IPS-18a (cell line): ENCODE measurements at regions not wholly inside any gene's neighbourhood (a gene's known extent, or its start where the extent isn't known, plus 50 kb on each side); places are given as distances from the start of the nearest gene placed in this dataset.

ENCODE experiments used
- H3K27ac ChIP-seq: one replicate; pipeline ENCODE4 v1.5.1; 2013; ENCODE audit warnings: low read length
- H3K27me3 ChIP-seq: one replicate; pipeline ENCODE4 v1.6.1; 2013; ENCODE audit warnings: mild to moderate bottlenecking, low read length; ENCODE audit not compliant: control insufficient read depth, insufficient read depth
- H3K36me3 ChIP-seq: one replicate; pipeline ENCODE4 v1.6.1; 2013; ENCODE audit warnings: low read depth, low read length; ENCODE audit not compliant: control insufficient read depth
- H3K4me1 ChIP-seq: one replicate; pipeline ENCODE4 v1.6.1; 2013; ENCODE audit warnings: low read depth, low read length; ENCODE audit not compliant: control insufficient read depth
- H3K4me3 ChIP-seq: one replicate; pipeline ENCODE4 v1.5.1; 2013; ENCODE audit warnings: low read length
- H3K9ac ChIP-seq: one replicate; pipeline ENCODE4 v1.6.1; 2013; ENCODE audit warnings: mild to moderate bottlenecking, low read length, moderate library complexity
- H3K9me3 ChIP-seq: one replicate; pipeline ENCODE4 v1.6.1; 2013; ENCODE audit warnings: low read depth, low read length; ENCODE audit not compliant: control insufficient read depth

DNA sequence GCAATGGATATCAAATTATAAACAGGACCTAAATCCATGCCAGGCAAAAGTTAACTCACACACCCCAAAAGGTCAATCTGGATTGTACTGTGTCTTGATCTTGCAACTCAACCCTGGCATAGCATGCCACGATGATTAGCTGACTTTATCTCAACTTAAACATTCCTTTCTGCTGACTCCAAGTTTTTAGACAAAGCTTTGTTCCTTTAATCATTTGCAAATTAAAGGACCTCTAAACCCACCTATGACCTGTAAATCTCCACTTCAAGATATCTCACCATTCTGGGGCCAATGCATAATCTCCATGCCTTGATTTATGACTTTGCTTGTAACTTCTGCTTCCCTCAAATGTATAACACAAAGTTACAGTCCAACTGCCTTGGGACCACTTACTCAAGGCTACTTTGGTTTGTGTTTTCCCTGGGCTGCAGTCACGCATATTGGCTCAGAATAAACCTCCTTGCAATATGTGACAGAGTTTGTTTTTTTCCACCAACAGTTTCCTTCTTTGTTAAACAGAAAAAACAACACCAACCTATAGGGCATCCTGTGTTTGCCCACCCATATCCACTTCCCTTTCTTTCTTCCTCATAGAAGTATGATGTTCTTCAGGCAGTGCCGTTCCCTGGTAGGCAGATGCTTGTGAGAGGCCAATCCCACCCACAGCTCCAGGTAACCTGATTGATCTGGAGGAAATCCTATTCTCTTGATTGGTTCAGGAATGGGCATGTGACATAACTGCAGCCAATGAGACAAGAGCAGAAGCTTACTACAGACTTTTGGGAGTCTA is 390.6 kb upstream of the ERCC4 start:
- Histone ChIP-seq H3K4me1 (peaks cover 3% of the 10 kb centered on the region), H3K36me3 (no peaks in the 10 kb centered on the region), H3K4me3 (no peak overlapping the region), H3K27ac (no peak overlapping the region), H3K9ac (no peak overlapping the region), H3K9me3 (no peaks in the 10 kb centered on the region), H3K27me3 (no peaks in the 10 kb centered on the region)

DNA sequence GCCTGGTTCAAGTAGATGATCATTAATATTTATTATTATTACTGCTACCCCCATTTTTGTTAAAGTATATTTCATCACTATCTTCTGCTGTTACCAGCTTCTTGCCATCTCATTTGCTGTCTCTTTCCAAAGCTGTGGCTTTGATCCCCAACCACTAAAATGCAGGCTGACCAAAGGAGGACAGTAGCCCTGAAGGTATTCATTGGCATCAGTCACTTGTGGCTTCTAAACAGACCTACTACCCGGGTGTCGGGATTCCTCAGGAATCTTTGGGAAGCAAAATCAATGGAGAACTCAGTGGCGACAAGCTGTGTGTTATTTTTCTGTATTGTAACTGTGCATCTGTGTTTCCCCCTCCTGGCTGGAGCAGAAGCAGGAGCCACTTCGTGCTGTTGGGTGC is 379.2 kb upstream of the ERCC4 start:
- Histone ChIP-seq H3K36me3 (no peaks in the 10 kb centered on the region), H3K9ac (no peak overlapping the region), H3K27me3 (no peaks in the 10 kb centered on the region), H3K4me3 (no peak overlapping the region), H3K9me3 (no peaks in the 10 kb centered on the region), H3K27ac (no peak overlapping the region), H3K4me1 (no peaks in the 10 kb centered on the region)

DNA sequence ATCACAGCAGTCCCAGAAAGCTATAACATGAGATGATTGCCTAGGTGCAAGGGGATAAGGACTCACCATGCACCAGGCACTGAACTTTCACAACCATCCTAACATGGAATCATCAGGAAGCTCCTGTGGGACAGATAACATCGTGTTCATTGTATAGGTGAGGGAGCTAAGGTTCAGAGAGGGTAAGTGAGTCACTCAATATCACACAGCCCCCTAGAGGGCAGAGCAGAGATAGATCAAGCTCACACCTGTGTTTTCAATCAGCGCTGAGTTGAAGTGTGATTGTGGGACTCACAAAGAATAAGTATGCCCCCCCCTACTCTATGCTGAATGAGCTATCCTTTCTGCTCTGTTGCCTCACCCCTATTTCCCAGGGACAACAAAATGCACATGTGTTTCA is 377.7 kb upstream of the ERCC4 start:
- H3K27ac ChIP-seq = no peak overlapping the region

DNA sequence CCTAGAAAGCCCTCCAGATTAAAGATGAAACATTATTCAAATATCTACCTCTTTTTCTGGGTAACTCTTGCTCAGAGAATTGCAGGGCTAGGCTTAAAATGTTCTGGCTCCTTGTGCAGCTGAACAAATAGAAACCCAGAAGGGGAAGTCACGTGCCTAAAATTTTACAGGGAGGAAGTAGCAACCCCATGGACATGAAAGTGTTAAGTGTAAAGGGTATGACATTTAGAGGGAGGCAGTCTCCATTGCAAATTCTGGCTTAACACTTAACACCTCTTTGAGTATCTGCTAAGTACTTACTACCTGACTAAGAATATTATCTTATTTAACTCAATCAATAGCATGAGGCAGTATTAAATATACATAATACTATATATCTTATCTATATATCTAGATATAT is 376.1 kb upstream of the ERCC4 start:
- H3K27me3 ChIP-seq = no peaks in the 10 kb centered on the region
- H3K36me3 ChIP-seq = no peaks in the 10 kb centered on the region
- H3K9ac ChIP-seq = no peak overlapping the region
- no peak overlapping the region for H3K4me3 ChIP-seq
- H3K4me1 ChIP-seq = no peaks in the 10 kb centered on the region
- no peaks in the 10 kb centered on the region for H3K9me3 ChIP-seq
- H3K27ac ChIP-seq = no peak overlapping the region

More for the DNA sequence above, 377.7 kb upstream of the ERCC4 start:
- H3K4me3 ChIP-seq = no peak overlapping the region
- H3K4me1 ChIP-seq = no peaks in the 10 kb centered on the region
- H3K9ac ChIP-seq = no peak overlapping the region
- H3K9me3 ChIP-seq = no peaks in the 10 kb centered on the region
- H3K36me3 ChIP-seq = no peaks in the 10 kb centered on the region
- H3K27me3 ChIP-seq = no peaks in the 10 kb centered on the region

DNA sequence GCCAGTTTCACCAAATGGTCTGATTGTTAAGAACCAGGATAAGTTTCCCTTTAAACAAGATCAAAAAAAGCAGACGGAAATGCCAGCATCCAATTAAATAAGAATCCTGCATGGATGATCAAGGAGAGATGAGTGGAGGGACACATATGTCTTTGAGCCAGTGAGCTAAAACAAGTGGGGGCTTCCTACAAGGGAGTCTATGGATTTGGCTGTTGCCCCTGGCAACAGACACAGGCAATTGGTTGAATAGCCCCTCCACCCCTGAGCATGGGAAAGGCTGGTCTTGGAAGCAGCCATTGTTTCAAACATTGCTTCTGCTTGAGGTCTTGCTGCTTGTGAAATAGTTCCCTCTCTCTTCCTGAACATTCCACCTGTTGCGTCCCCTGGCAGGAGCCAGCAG is 374.7 kb upstream of the ERCC4 start:
- no peaks in the 10 kb centered on the region for H3K27me3 ChIP-seq
- H3K36me3 ChIP-seq = no peaks in the 10 kb centered on the region
- H3K4me3 ChIP-seq = no peak overlapping the region
- no peak overlapping the region for H3K27ac ChIP-seq
- H3K9me3 ChIP-seq = no peaks in the 10 kb centered on the region
- no peaks in the 10 kb centered on the region for H3K4me1 ChIP-seq
- H3K9ac ChIP-seq = no peak overlapping the region

DNA sequence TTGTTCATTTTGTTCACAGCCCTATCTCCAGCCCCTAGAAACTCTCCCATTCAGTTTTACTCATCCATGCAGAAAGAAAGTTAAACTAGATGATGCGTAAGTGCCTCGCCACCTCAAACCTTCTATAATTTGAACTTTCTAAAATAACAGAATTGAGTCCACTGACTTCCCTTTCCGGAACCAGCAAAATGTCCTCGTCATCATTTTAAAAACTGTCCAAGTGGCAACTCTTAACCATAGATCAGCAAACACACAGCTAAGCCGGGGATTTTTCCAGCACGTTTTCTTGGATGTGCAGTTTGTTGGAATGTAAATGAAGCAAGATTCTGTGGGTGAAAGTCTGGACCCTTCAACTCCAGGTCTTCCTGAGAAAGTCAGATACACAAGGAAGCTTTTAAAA is 369.7 kb upstream of the ERCC4 start:
- Histone ChIP-seq H3K27ac (no peak overlapping the region), H3K4me3 (no peak overlapping the region), H3K9ac (no peak overlapping the region), H3K27me3 (no peaks in the 10 kb centered on the region), H3K4me1 (peaks cover 12% of the 10 kb centered on the region), H3K9me3 (no peaks in the 10 kb centered on the region), H3K36me3 (no peaks in the 10 kb centered on the region)

DNA sequence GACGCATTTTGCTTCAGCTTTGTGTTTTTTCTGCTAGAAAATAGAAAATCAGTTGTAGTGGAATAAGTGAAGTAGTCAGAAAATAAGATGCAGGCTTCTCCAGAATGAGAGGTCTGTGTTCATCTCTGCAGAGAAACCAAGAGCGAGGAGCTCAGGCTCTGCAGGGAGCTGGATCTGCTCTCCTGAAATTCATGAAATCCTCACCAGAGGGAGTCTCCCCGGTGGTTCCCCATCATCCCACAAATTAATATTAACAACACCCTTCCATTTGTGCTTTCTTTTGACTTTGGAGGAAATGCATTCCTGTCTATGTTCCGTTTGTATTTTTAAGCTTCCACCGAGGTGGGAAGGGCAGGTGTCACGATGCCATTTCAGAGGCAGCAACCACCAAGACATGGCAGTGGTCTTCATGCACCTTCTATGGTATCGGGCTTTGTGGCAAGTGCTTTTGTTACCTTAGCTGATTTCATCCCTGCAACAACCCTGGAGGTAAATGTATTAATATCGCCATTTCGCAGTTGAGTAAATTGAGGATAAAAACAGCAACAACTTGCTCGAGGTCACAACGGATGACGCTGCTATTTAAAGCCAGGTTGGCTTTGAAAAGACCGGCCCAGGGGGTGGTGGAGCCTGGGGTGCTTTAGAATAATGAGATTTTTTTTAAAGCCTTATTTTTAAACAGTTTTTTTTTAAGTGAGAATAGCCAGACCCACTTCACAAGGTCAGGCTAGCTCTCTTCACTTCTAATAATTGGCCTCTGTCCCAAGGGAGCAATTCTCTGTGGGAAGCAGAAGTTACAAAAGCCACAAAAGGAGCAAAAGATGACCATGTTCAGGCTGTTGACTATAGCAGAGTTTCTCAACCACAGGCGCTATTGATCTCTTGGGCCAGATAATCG is 367.6 kb upstream of the ERCC4 start:
- Histone ChIP-seq H3K4me1 (peaks cover 21% of the 10 kb centered on the region), H3K9me3 (no peaks in the 10 kb centered on the region), H3K9ac (no peak overlapping the region), H3K27me3 (no peaks in the 10 kb centered on the region), H3K27ac (no peak overlapping the region), H3K4me3 (no peak overlapping the region), H3K36me3 (no peaks in the 10 kb centered on the region)

DNA sequence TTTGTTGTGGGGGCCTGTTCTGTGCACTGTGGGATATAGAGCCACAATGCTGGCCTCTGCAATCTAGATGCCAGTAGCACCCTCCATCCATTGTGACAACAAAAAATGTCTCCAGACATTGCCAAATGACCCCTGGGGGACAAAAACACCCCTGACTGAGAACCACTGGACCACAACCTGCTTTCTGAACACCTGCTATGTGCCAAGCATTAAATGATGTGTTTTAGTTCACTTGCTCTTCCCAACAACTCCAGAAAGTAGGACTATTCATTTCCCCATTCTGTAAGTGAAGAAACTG is 367.0 kb upstream of the ERCC4 start:
- Histone ChIP-seq H3K9ac (no peak overlapping the region), H3K36me3 (no peaks in the 10 kb centered on the region), H3K9me3 (no peaks in the 10 kb centered on the region), H3K27ac (no peak overlapping the region), H3K4me1 (peaks cover 21% of the 10 kb centered on the region), H3K4me3 (no peak overlapping the region), H3K27me3 (no peaks in the 10 kb centered on the region)

DNA sequence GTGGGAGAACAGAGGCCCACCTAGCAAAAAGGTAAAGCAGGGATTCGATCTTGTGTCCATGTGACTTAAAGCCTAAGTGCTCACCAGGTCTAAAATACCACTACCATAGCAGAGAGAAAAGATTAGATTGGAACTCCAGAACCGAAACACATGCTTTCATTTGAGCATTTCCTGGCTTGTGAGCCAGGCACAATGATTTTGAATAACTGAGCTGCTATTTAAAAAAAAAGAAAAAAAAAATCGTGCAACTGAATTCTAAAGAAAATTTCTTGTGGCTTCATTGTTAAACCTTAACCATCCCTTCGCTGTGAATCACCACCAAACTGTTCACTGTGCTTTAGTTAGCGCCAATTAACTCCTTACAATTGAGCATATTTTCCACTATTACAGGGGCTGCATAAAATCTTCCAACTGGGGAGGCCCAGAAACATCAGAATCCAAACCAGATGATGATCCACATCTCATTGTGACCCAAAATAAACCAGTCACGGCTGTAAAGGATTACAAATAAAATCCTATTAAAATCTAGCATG is 366.4 kb upstream of the ERCC4 start:
- Histone ChIP-seq H3K9ac (no peak overlapping the region), H3K9me3 (no peaks in the 10 kb centered on the region), H3K4me3 (no peak overlapping the region), H3K4me1 (peaks cover 21% of the 10 kb centered on the region), H3K36me3 (no peaks in the 10 kb centered on the region), H3K27ac (no peak overlapping the region), H3K27me3 (no peaks in the 10 kb centered on the region)

DNA sequence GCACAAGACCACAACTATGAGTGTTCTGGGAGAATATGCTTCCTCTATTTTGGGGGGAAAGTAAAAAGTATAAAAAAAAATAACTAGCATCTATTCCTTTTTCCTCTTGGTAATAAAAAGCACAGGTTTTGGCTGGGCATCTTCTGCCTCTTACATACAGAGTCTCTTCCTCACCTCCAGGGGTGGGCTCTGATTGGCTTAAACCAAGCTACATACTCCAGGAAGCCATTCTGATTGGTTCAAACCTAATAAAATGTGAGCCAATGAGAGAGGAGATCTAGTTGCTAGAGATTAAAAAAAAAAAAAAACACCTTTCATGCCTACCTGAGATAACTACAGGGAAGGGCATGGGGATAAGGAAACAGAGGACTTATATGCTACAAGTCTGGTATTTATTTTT is 365.9 kb upstream of the ERCC4 start:
- H3K4me1 ChIP-seq = peaks cover 21% of the 10 kb centered on the region
- no peak overlapping the region for H3K4me3 ChIP-seq
- no peaks in the 10 kb centered on the region for H3K27me3 ChIP-seq
- H3K9ac ChIP-seq = no peak overlapping the region
- no peaks in the 10 kb centered on the region for H3K36me3 ChIP-seq
- H3K27ac ChIP-seq = no peak overlapping the region
- no peaks in the 10 kb centered on the region for H3K9me3 ChIP-seq

DNA sequence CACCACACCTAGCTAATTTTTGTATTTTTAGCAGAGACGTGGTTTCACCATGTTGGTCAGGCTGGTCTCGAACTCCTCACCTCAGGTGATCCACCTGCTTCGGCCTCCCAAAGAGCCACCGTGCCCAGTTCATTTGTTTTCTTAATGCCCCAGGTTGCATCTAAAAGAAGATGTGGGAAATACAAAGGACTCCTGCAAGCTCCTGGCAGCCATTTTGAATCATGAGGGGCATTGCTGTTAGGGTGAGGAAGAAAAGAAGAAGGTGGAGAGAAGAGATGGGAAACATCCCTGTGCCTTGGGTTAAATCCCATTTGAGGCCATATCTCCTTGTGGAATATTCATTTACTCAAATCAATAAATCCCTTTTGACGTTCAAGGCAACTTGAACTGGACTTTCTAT is 365.3 kb upstream of the ERCC4 start:
- no peaks in the 10 kb centered on the region for H3K36me3 ChIP-seq
- no peak overlapping the region for H3K9ac ChIP-seq
- no peaks in the 10 kb centered on the region for H3K9me3 ChIP-seq
- no peak overlapping the region for H3K27ac ChIP-seq
- peaks cover 21% of the 10 kb centered on the region for H3K4me1 ChIP-seq
- H3K27me3 ChIP-seq = no peaks in the 10 kb centered on the region
- no peak overlapping the region for H3K4me3 ChIP-seq
